ENCODE measurements at regions not wholly inside any gene's neighbourhood (a gene's known extent, or its start where the extent isn't known, plus 50 kb on each side); places are given as distances from the start of the nearest gene placed in this dataset.
A peak's percentile ranks its signal among the peaks of the same experiment; 100 is the strongest.

GRCh38 chr15:91547356-91547755, 306.2 kb upstream of the SLCO3A1 start:
- BruUV-seq (replicated peaks) = no TSS peak
- WGBS (ENCODE audit: insufficient coverage, low coverage, missing lambda C conversion rate) = 8% methylated on average over 3 of the region's 3 CpGs
- TF ChIP-seq ATF4 (CRISPR knock-in tag; IDR thresholded peaks at IDR 0.05) (no peak), MAFF (IDR thresholded peaks at IDR 0.05; ENCODE audit: low read length) (peak; percentile 73), RNF219 (CRISPR knock-in tag; IDR thresholded peaks at IDR 0.05) (no peak), U2AF2 (optimal IDR thresholded peaks at IDR 0.05; ENCODE audit: low read depth, low read length) (no peak), KDM2B (CRISPR knock-in tag; IDR thresholded peaks at IDR 0.05) (no peak), YBX1 (IDR thresholded peaks at IDR 0.05) (no peak), MXI1 (IDR thresholded peaks at IDR 0.05; ENCODE audit: low read depth, low read length) (no peak), NR4A1 (CRISPR knock-in tag; IDR thresholded peaks at IDR 0.05) (no peak), NR4A1 (tag; IDR thresholded peaks at IDR 0.05) (no peak), XRCC5 (IDR thresholded peaks at IDR 0.05; ENCODE audit: low read depth, low read length) (no peak), TSC22D4 (tag; IDR thresholded peaks at IDR 0.05) (no peak), ZNF263 (CRISPR knock-in tag; IDR thresholded peaks at IDR 0.05; ENCODE audit: borderline replicate concordance) (no peak), ZFPM2 (CRISPR knock-in tag; IDR thresholded peaks at IDR 0.05) (no peak), RFX5 (IDR thresholded peaks at IDR 0.05; ENCODE audit: low read depth, low read length) (no peak), MAFK (IDR thresholded peaks at IDR 0.05; ENCODE audit: low read length) (peak; percentile 79), SRSF7 (optimal IDR thresholded peaks at IDR 0.05; ENCODE audit: low read depth, low read length) (no peak), CGGBP1 (CRISPR knock-in tag; IDR thresholded peaks at IDR 0.05) (no peak), GABPA (tag; conservative IDR thresholded peaks at IDR 0.05; ENCODE audit: low read depth) (no peak), ZNF445 (CRISPR knock-in tag; IDR thresholded peaks at IDR 0.05; ENCODE audit: low read depth) (no peak), C11orf30 (IDR thresholded peaks at IDR 0.05; ENCODE audit: low read depth) (peak; percentile 83), NFXL1 (CRISPR knock-in tag; IDR thresholded peaks at IDR 0.05) (no peak), KHSRP (IDR thresholded peaks at IDR 0.05) (no peak), ESRRA (IDR thresholded peaks at IDR 0.05; ENCODE audit: borderline replicate concordance, low read depth) (no peak), ADNP (tag; IDR thresholded peaks at IDR 0.05) (no peak), NR1H2 (CRISPR knock-in tag; IDR thresholded peaks at IDR 0.05) (no peak), MAFG (tag; conservative IDR thresholded peaks at IDR 0.05) (peak; percentile 83)

More at GRCh38 chr15:91547356-91547755, 306.2 kb upstream of the SLCO3A1 start:
- in situ Hi-C loops (cut with MboI) = no loop called here
- H3K79me2 ChIP-seq (ENCODE audit: control insufficient read depth, insufficient read depth, low read length) = no peaks in the 10 kb centered on the region
- no peak overlapping the region for H3K4me3 ChIP-seq
- no peak overlapping the region for H3K27ac ChIP-seq (ENCODE audit: extremely low read depth, low read depth, low read length)
- CTCF ChIA-PET (ENCODE audit: low intra/inter-chr PET ratio) = no interaction called here
- no peak overlapping the region for H3K9ac ChIP-seq (ENCODE audit: insufficient read depth in 1 of 2, low read depth in 2 of 2, low read length in 2 of 2)
- H3K36me3 ChIP-seq (ENCODE audit: control insufficient read depth, insufficient read depth, low read length) = no peaks in the 10 kb centered on the region
- no peaks in the 10 kb centered on the region for H4K20me1 ChIP-seq (replicated peaks; ENCODE audit: control insufficient read depth, insufficient read depth, low read length)
- H2AFZ ChIP-seq (ENCODE audit: low read depth, low read length) = no peak overlapping the region
- DNase-seq (ENCODE audit: extremely low read depth in 1 of 4, low spot score in 3 of 4) = no peak
- no peaks in the 10 kb centered on the region for H3K9me3 ChIP-seq (replicated peaks; ENCODE audit: control insufficient read depth, insufficient read depth, low read depth, low read length)
- peaks cover under 1 to 8% of the 10 kb centered on the region in 2 experiments; a peak in 3 of 5 replicates for H3K27me3 ChIP-seq (ENCODE audit: control insufficient read depth in 2 of 2, insufficient read depth in 2 of 2, low read length in 2 of 2)
- intact Hi-C loops (cut with micrococcal nuclease) = no loop called here
- H3K4me1 ChIP-seq (replicated peaks in 1 of 2; ENCODE audit: control insufficient read depth in 2 of 2, insufficient read depth in 2 of 2, low read length in 2 of 2) = no peaks in the 10 kb centered on the region
- ATAC-seq = no peak
- H3K9me1 ChIP-seq (ENCODE audit: control insufficient read depth, insufficient read depth, low read length) = no peaks in the 10 kb centered on the region
- no peak for FAIRE-seq
- POLR2A ChIA-PET = no interaction called here
- H3K4me2 ChIP-seq (ENCODE audit: insufficient read depth, low read length) = no peak overlapping the region
